ENCODE measurements at regions not wholly inside any gene's neighbourhood (a gene's known extent, or its start where the extent isn't known, plus 50 kb on each side); places are given as distances from the start of the nearest gene placed in this dataset.

GRCh38 chr5:123813937-123814624 is 302.1 kb downstream of the CSNK1G3 start:
- TF ChIP-seq EZH2 (IDR thresholded peaks at IDR 0.05; ENCODE audit: borderline replicate concordance, insufficient read depth, low read depth, low read length, poor library complexity, severe bottlenecking) = no peak
- no peak for TF ChIP-seq CTCF (IDR thresholded peaks at IDR 0.05)
